ENCODE measurements at regions not wholly inside any gene's neighbourhood (a gene's known extent, or its start where the extent isn't known, plus 50 kb on each side); places are given as distances from the start of the nearest gene placed in this dataset.

- intact Hi-C loops (cut with DNase I): no loop called here
- H3K4me1 ChIP-seq: peaks cover 0 to 10% (median 0%) of the 10 kb centered on the region in 3 donors
- no peak overlapping the region for H3K27ac ChIP-seq
- no peaks in the 10 kb centered on the region for H3K9me3 ChIP-seq
- DNase-seq: no peak
- no peak overlapping the region for H3K4me3 ChIP-seq
- peaks cover 0 to 79% (median 0%) of the 10 kb centered on the region in 3 donors for H3K36me3 ChIP-seq
- H3K27me3 ChIP-seq: no peaks in the 10 kb centered on the region
- no peak for TF ChIP-seq CTCF (IDR thresholded peaks at IDR 0.05)
- TF ChIP-seq POLR2A (IDR thresholded peaks at IDR 0.05): no peak
Measured at GRCh38 chr2:74078466-74078865, 69.2 kb downstream of the BOLA3 start.

GRCh38 chr2:74079522-74080341 is 68.0 kb downstream of the BOLA3 start:
- no peaks in the 10 kb centered on the region for H3K9me3 ChIP-seq
- H3K27ac ChIP-seq: peak overlapping the region in 3 of 4 donors; percentile 17 to 57 (median 49)
- peaks cover 0 to 79% (median 0%) of the 10 kb centered on the region in 3 donors for H3K36me3 ChIP-seq
- TF ChIP-seq CTCF (IDR thresholded peaks at IDR 0.05) (no peak), POLR2A (IDR thresholded peaks at IDR 0.05) (no peak)
- WGBS, 2 donors: 74 to 79% methylated on average over 8 of the region's 8 CpGs
- no peak for DNase-seq
- intact Hi-C loops (cut with DNase I): no loop called here
- no peaks in the 10 kb centered on the region for H3K27me3 ChIP-seq
- peak overlapping the region in 1 of 4 donors; percentile 45 for H3K4me3 ChIP-seq
- H3K4me1 ChIP-seq: peaks cover 0 to 10% (median 0%) of the 10 kb centered on the region in 3 donors

- Histone ChIP-seq H3K4me3 (peak overlapping the region in 1 of 4 donors; percentile 45), H3K27me3 (no peaks in the 10 kb centered on the region), H3K4me1 (peaks cover 0 to 10% (median 0%) of the 10 kb centered on the region in 3 donors), H3K9me3 (no peaks in the 10 kb centered on the region), H3K36me3 (peaks cover 0 to 79% (median 0%) of the 10 kb centered on the region in 3 donors), H3K27ac (peak overlapping the region in 3 of 4 donors; percentile 17 to 57 (median 49))
- WGBS, 2 donors: 62% methylated on average over 7 of the region's 10 CpGs; no CpG with 5 or more reads in 1 of the 2 donors
- DNase-seq: no peak
- intact Hi-C loops (cut with DNase I): no loop called here
- TF ChIP-seq POLR2A (IDR thresholded peaks at IDR 0.05) (no peak), CTCF (IDR thresholded peaks at IDR 0.05) (peak in 2 of 6 experiments; percentile 9 to 14)
Measured at GRCh38 chr2:74080346-74080745, 67.4 kb downstream of the BOLA3 start.

- H3K36me3 ChIP-seq: peaks cover 0 to 87% (median 4%) of the 10 kb centered on the region in 3 donors
- 82 to 89% methylated on average over 7 to 9 of the region's 12 CpGs for WGBS, 2 donors
Measured at GRCh38 chr2:74081030-74081762, 66.5 kb downstream of the BOLA3 start.

More at GRCh38 chr2:74081030-74081762, 66.5 kb downstream of the BOLA3 start:
- intact Hi-C loops (cut with DNase I): no loop called here
- no peak for TF ChIP-seq CTCF (IDR thresholded peaks at IDR 0.05)
- no peak for TF ChIP-seq POLR2A (IDR thresholded peaks at IDR 0.05)
- DNase-seq: no peak
- Histone ChIP-seq H3K4me1 (peaks cover 0 to 4% (median 0%) of the 10 kb centered on the region in 3 donors), H3K4me3 (no peak overlapping the region), H3K27ac (no peak overlapping the region), H3K27me3 (no peaks in the 10 kb centered on the region), H3K9me3 (no peaks in the 10 kb centered on the region)

Data from esophagus squamous epithelium (tissue), 5 donors.